ENCODE measurements at regions not wholly inside any gene's neighbourhood (a gene's known extent, or its start where the extent isn't known, plus 50 kb on each side); places are given as distances from the start of the nearest gene placed in this dataset.

DNA sequence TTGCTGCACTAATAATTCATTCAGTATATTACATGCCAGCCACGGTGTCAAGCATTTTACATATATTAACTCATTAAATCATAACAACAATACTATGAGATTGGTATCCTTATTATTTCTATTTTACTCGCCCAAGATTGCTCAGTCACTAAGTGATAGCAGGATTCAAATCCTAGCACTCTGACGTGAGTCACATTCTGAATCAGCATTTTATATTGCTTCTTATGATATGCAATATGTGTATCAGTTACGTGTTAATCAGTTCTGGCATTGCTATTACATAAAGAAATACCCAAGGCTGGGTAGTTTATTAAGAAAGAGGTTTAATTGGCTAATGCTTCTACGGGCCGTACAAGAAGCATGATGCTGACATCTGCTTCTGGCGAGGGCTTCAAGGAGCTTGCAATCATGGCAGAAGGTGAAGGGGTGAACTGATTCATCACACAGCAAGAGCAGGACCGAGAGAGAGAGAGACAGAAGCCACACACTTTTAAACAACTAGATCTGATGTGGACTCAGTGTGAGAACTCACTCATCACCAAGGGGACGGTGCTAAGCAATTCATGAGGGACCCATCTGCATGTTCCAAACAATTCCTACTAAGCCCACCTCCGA lies 166.5 kb upstream of the TMCO5A start:
- Histone ChIP-seq H3K4me2 (no peak overlapping the region), H3K9me3 (no peaks in the 10 kb centered on the region), H3K27ac (ENCODE audit: low read depth in 2 of 2, low read length in 1 of 2) (no peak overlapping the region), H3K4me3 (ENCODE audit: low read depth in 2 of 2, low read length in 1 of 2) (no peak overlapping the region), H3K9ac (no peak overlapping the region), H3K9me2 (no peaks in the 10 kb centered on the region), H3K79me2 (ENCODE audit: insufficient read depth) (no peaks in the 10 kb centered on the region; the same call in 1 of the 2 replicates), H4K20me1 (ENCODE audit: insufficient read depth) (no peaks in the 10 kb centered on the region), H3F3A (replicated peaks; ENCODE audit: insufficient read depth) (peaks cover 2% of the 10 kb centered on the region), H3K4me1 (ENCODE audit: control insufficient read depth in 1 of 2, insufficient read depth in 2 of 2, low read depth in 1 of 2, low read length in 1 of 2) (peaks cover 0 to 4% of the 10 kb centered on the region in 2 experiments; a peak in 3 of 4 replicates), H3K36me3 (replicated peaks in 1 of 2; ENCODE audit: control insufficient read depth in 1 of 2, insufficient read depth in 2 of 2, low read length in 1 of 2) (peaks cover 0 to 3% of the 10 kb centered on the region in 2 experiments), H2AFZ (ENCODE audit: low read depth) (no peak overlapping the region), H3K27me3 (ENCODE audit: insufficient read depth) (no peaks in the 10 kb centered on the region)
- ChIA-PET CTCF (no interaction called here), POLR2A (no interaction called here)
- WGBS (ENCODE audit: low lambda C conversion rate), result 86% methylated on average over 10 of the region's 10 CpGs
- no peak for DNase-seq
- no peak for TF ChIP-seq ELF1 (IDR thresholded peaks at IDR 0.05)
- no peak for TF ChIP-seq REST (IDR thresholded peaks at IDR 0.05; ENCODE audit: low read depth, low read length)
- no peak for TF ChIP-seq NRF1 (IDR thresholded peaks at IDR 0.05; ENCODE audit: low read depth, low read length)
- no peak for TF ChIP-seq SMC3 (IDR thresholded peaks at IDR 0.05; ENCODE audit: low read depth, low read length)
- TF ChIP-seq RCOR1 (IDR thresholded peaks at IDR 0.05; ENCODE audit: low read length), result no peak
- no peak for TF ChIP-seq FOXM1 (IDR thresholded peaks at IDR 0.05; ENCODE audit: low read depth)

DNA sequence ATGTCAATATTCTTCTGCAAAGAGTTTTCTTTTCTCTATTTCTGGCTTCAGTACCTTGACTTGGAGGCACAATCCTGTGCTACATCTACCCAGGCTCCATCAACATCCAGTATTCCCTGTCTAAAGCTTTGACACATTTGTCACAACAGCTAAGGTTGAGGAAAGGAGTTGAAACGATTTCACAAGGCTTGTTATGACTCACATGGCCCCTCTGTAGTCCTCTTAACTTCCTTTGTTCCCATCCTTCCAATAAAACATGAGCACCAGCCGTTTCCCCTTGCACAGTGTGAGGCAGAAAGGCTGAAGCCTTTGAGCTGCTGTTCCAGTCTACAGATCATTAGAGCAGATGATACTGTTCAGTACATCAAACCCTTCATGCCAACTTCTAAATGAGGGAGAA lies 163.0 kb upstream of the TMCO5A start:
- 33% methylated on average over 2 of the region's 2 CpGs for WGBS (ENCODE audit: low lambda C conversion rate)
- no peaks in the 10 kb centered on the region for H3K27me3 ChIP-seq (ENCODE audit: insufficient read depth)
- H3K4me3 ChIP-seq (ENCODE audit: low read depth in 2 of 2, low read length in 1 of 2), result no peak overlapping the region
- H3K4me2 ChIP-seq, result no peak overlapping the region
- H2AFZ ChIP-seq (ENCODE audit: low read depth), result peak overlapping the region; percentile 57; the same call in 1 of the 2 replicates
- ChIA-PET CTCF (no interaction called here), POLR2A (no interaction called here)
- DNase-seq, result no peak
- no peak overlapping the region for H3K9ac ChIP-seq
- no peaks in the 10 kb centered on the region for H3K9me2 ChIP-seq
- no peaks in the 10 kb centered on the region for H3K36me3 ChIP-seq (replicated peaks in 1 of 2; ENCODE audit: control insufficient read depth in 1 of 2, insufficient read depth in 2 of 2, low read length in 1 of 2)
- peaks cover 0 to 12% of the 10 kb centered on the region in 2 experiments; a peak in 2 of 4 replicates for H3K4me1 ChIP-seq (ENCODE audit: control insufficient read depth in 1 of 2, insufficient read depth in 2 of 2, low read depth in 1 of 2, low read length in 1 of 2)
- H3K79me2 ChIP-seq (ENCODE audit: insufficient read depth), result no peaks in the 10 kb centered on the region; the same call in 1 of the 2 replicates
- TF ChIP-seq EP300 (IDR thresholded peaks at IDR 0.05; ENCODE audit: borderline replicate concordance in 1 of 2, low read depth in 1 of 2, low read length in 1 of 2) (no peak), MEF2A (IDR thresholded peaks at IDR 0.05; ENCODE audit: borderline replicate concordance, low read depth) (no peak), USF2 (IDR thresholded peaks at IDR 0.05; ENCODE audit: borderline replicate concordance, low read depth, low read length) (no peak), YY1 (IDR thresholded peaks at IDR 0.05; ENCODE audit: low read depth) (no peak), EZH2phosphoT487 (IDR thresholded peaks at IDR 0.05; ENCODE audit: borderline replicate concordance, low read depth) (no peak), REST (IDR thresholded peaks at IDR 0.05; ENCODE audit: low read depth, low read length) (no peak)
- H4K20me1 ChIP-seq (ENCODE audit: insufficient read depth), result no peaks in the 10 kb centered on the region
- peaks cover 16% of the 10 kb centered on the region for H3F3A ChIP-seq (replicated peaks; ENCODE audit: insufficient read depth)
- H3K9me3 ChIP-seq, result peaks cover 3% of the 10 kb centered on the region; the same call in 1 of the 2 replicates
- H3K27ac ChIP-seq (ENCODE audit: low read depth in 2 of 2, low read length in 1 of 2), result no peak overlapping the region

All from SK-N-SH (cell line).